HCT116 (cell line): ENCODE measurements at regions not wholly inside any gene's neighbourhood (a gene's known extent, or its start where the extent isn't known, plus 50 kb on each side); places are given as distances from the start of the nearest gene placed in this dataset.

Source experiments
- ATAC-seq: fragments of 200-7000 bp; cut with Tn5 transposase; 2 replicates; pipeline ENCODE4 v1.9.1; 2020; ENCODE audit warnings: mild to moderate bottlenecking, moderate library complexity
- BruUV-seq: library from RNA; stranded (reverse); fragments of 400-500 nt; replicated peaks from 2 replicates; lab custom pipeline; 2021; lab: Mats Ljungman, UMichigan
- CTCF ChIA-PET: fragments of 300-600 bp; sonication (Branson Sonifier 250); formaldehyde crosslinking; loops from one replicate; lab custom pipeline; 2021; ENCODE audit warnings: antibody characterized with exemption; lab: Charles Lee
- POLR2A ChIA-PET: fragments of 300-600, 350-600 bp; sonication (Branson Sonifier 250); formaldehyde crosslinking; loops from one replicate; lab custom pipeline; 2021; ENCODE audit warnings: antibody characterized with exemption; lab: Charles Lee
- RAD21 ChIA-PET, 2 experiments: fragments of 300-600 bp; sonication (Branson Sonifier 250); formaldehyde crosslinking; loops; one replicate each; lab custom pipeline; 2023; ENCODE audit warnings: low total read pairs in 2 of 2; ENCODE audit not compliant: uncharacterized antibody in 2 of 2, unreplicated experiment in 2 of 2, low non-redundant PET in 1 of 2; lab: Charles Lee
- DNase-seq: peaks from one replicate; pipeline ENCODE4 v3.0.0-alpha.2; 2010; ENCODE audit warnings: low read depth, low spot score
- H2AFZ ChIP-seq: fragments of 200-600 bp; shearing (Covaris generic), sonication (generic); 2 replicates; pipeline ENCODE4 v1.6.1; 2017; ENCODE audit warnings: low read depth, mixed run types, mixed read lengths, antibody characterized with exemption, low read length; ENCODE audit not compliant: poor library complexity, severe bottlenecking
- H3K27ac ChIP-seq: 2 replicates; pipeline ENCODE4 v1.5.1; 2012; ENCODE audit warnings: low read depth, low read length
- H3K27me3 ChIP-seq: fragments of 200-600 bp; sonication (generic); 2 replicates; pipeline ENCODE4 v1.6.1; 2016; ENCODE audit warnings: mixed run types, low read length, mixed read lengths; ENCODE audit not compliant: insufficient read depth
- H3K36me3 ChIP-seq, 2 experiments: fragments of 200-500 bp in 1 of 2; fragments of 200-600 bp in 1 of 2; sonication (Bioruptor generic) in 1 of 2; sonication (generic) in 1 of 2; 2 replicates each; pipeline versions ENCODE4 v1.5.1 to v1.6.1; 2014 to 2016; ENCODE audit warnings: low read length in 2 of 2, inconsistent platforms in 1 of 2, mixed read lengths in 1 of 2, mixed run types in 1 of 2; ENCODE audit not compliant: insufficient read depth in 2 of 2, control insufficient read depth in 1 of 2
- H3K4me1 ChIP-seq, 2 experiments: fragments of 200-600 bp in 1 of 2; sonication (generic) in 1 of 2; 2 replicates each; pipeline versions ENCODE4 v1.5.1 to v1.6.1; 2012 to 2017; ENCODE audit warnings: low read length in 2 of 2, inconsistent platforms in 1 of 2, mild to moderate bottlenecking in 1 of 2, mixed read lengths in 1 of 2, mixed run types in 1 of 2, moderate library complexity in 1 of 2; ENCODE audit not compliant: insufficient read depth in 2 of 2, control insufficient read depth in 1 of 2
- H3K4me2 ChIP-seq: fragments of 200-600 bp; sonication (generic); 2 replicates; pipeline ENCODE4 v1.6.1; 2017; ENCODE audit warnings: mixed run types, low read length, mixed read lengths
- H3K4me3 ChIP-seq, 2 experiments: fragments of 200-600 bp in 1 of 2; sonication (generic) in 1 of 2; replicated peaks in 1 of 2; 2 replicates each; pipeline ENCODE4 v1.5.1; 2011 to 2016; ENCODE audit warnings: low read length in 2 of 2, control low read depth in 1 of 2, low read depth in 1 of 2, mild to moderate bottlenecking in 1 of 2, mixed read lengths in 1 of 2, mixed run types in 1 of 2
- H3K79me2 ChIP-seq: fragments of 200-600 bp; sonication (generic); 2 replicates; pipeline ENCODE4 v1.6.1; 2017; ENCODE audit warnings: mild to moderate bottlenecking, mixed run types, low read length, moderate library complexity, mixed read lengths; ENCODE audit not compliant: insufficient read depth
- H3K9ac ChIP-seq: fragments of 200-600 bp; sonication (generic); 2 replicates; pipeline ENCODE4 v1.6.1; 2016; ENCODE audit warnings: low read length, mixed read lengths
- H3K9me2 ChIP-seq: fragments of 200-600 bp; sonication (generic), shearing (Covaris generic); 2 replicates; pipeline ENCODE4 v1.6.1; 2017; ENCODE audit warnings: mixed run types, mild to moderate bottlenecking, moderate library complexity; ENCODE audit not compliant: insufficient read depth
- H3K9me3 ChIP-seq, 2 experiments: fragments of 200-500 bp in 1 of 2; fragments of 200-600 bp in 1 of 2; sonication (Bioruptor generic) in 1 of 2; sonication (generic) in 1 of 2; 2 replicates each; pipeline ENCODE4 v1.6.1; 2014 to 2017; ENCODE audit warnings: low read length in 2 of 2, mixed read lengths in 2 of 2, inconsistent platforms in 1 of 2, low read depth in 1 of 2, mild to moderate bottlenecking in 1 of 2, mixed run types in 1 of 2, moderate library complexity in 1 of 2; ENCODE audit not compliant: control insufficient read depth in 1 of 2, insufficient read depth in 1 of 2
- H4K20me1 ChIP-seq: fragments of 200-600 bp; sonication (generic), shearing (Covaris generic); 2 replicates; pipeline ENCODE4 v1.6.1; 2017; ENCODE audit warnings: mixed run types, mild to moderate bottlenecking, moderate library complexity; ENCODE audit not compliant: insufficient read depth
- EGR1 ChIP-seq: IDR thresholded peaks from 2 replicates; pipeline ENCODE4 v1.6.1; 2012; ENCODE audit warnings: low read depth
- EZH2phosphoT487 ChIP-seq: fragments of 200-600 bp; IDR thresholded peaks from 2 replicates; pipeline ENCODE4 v1.6.1; 2018; ENCODE audit warnings: antibody characterized with exemption, borderline replicate concordance
- FOSL1 ChIP-seq: IDR thresholded peaks from 2 replicates; pipeline ENCODE4 v1.6.1; 2012; ENCODE audit warnings: low read depth
- POLR2A ChIP-seq: IDR thresholded peaks from 2 replicates; pipeline ENCODE4 v1.7.0; 2011; ENCODE audit warnings: borderline replicate concordance; ENCODE audit not compliant: insufficient read depth, insufficient read length; ENCODE audit errors: extremely low read depth
- RAD21 ChIP-seq: IDR thresholded peaks from 2 replicates; pipeline ENCODE4 v1.6.1; 2012; ENCODE audit warnings: low read depth, mild to moderate bottlenecking
- REST ChIP-seq: IDR thresholded peaks from 2 replicates; pipeline ENCODE4 v1.6.1; 2012; ENCODE audit warnings: low read depth
- ZFX ChIP-seq: fragments of 450-650 bp; IDR thresholded peaks from 2 replicates; pipeline ENCODE4 v1.6.1; 2017
- intact Hi-C: fragments of 100-400 bp; cut with micrococcal nuclease; formaldehyde crosslinking; loops from 2 replicates; pipeline ENCODE4 v1.10.0; 2022

DNA sequence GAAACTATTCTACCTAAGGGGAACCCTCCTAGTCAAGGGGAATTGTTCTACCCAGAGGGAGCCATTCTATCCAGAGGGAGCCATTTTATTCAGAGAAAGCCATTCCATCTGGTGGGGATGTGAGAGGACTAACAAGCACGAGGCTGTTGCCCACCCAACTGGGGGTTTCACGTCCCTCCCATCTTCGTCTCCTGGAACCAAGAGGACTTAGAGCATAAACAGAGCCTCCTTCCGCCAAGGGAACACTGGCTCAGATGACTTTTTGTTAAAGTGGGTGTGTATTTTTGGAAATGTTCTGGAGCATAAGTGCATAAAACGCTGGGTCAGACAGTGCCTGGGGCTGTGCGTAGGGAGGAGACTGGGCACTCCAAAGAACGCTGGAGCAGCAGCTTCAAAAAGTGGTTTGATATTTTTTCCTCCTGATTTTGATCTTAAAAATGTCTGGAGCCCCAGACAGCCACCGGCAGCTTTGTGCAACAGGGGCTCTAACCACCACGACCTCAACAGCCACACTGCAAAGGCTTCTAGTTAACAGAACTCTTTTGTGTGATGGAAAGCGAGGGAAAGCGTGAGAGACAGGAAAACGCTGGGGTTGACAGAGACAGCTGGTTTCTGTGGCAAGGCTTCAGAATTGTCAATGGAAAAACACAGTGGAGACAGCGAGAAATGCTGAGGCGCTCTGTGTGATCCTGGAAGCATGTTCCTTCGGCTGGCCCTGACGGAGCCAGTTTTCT is 363.6 kb upstream of the CAMK1G start (continued):
- TF ChIP-seq REST (no peak), POLR2A (no peak), FOSL1 (no peak)

GRCh38 chr1:209222826-209223225 is 360.7 kb upstream of the CAMK1G start:
- Histone ChIP-seq H2AFZ (no peak overlapping the region), H3K27ac (no peak overlapping the region), H3K79me2 (no peaks in the 10 kb centered on the region), H3K9me2 (no peaks in the 10 kb centered on the region), H3K4me1 (no peaks in the 10 kb centered on the region), H3K9ac (no peak overlapping the region), H3K27me3 (no peaks in the 10 kb centered on the region), H3K36me3 (no peaks in the 10 kb centered on the region), H3K9me3 (no peaks in the 10 kb centered on the region), H4K20me1 (no peaks in the 10 kb centered on the region), H3K4me2 (no peak overlapping the region), H3K4me3 (no peak overlapping the region)
- BruUV-seq = no TSS peak
- ChIA-PET RAD21 (no interaction called here), CTCF (no interaction called here), POLR2A (no interaction called here)
- no peak for DNase-seq
- no peak for ATAC-seq
- intact Hi-C loops = no loop called here
- TF ChIP-seq EGR1 = no peak
- no peak for TF ChIP-seq ZFX
- no peak for TF ChIP-seq RAD21
- no peak for TF ChIP-seq POLR2A
- TF ChIP-seq REST = no peak
- no peak for TF ChIP-seq EZH2phosphoT487
